HCT116 (cell line): ENCODE measurements at regions not wholly inside any gene's neighbourhood (a gene's known extent, or its start where the extent isn't known, plus 50 kb on each side); places are given as distances from the start of the nearest gene placed in this dataset.

ENCODE experiments used
- ATAC-seq: fragments of 200-7000 bp; cut with Tn5 transposase; 2 replicates; pipeline ENCODE4 v1.9.1; 2020; ENCODE audit warnings: mild to moderate bottlenecking, moderate library complexity
- BruUV-seq: library from RNA; stranded (reverse); fragments of 400-500 nt; replicated peaks from 2 replicates; lab custom pipeline; 2021; lab: Mats Ljungman, UMichigan
- CTCF ChIA-PET: fragments of 300-600 bp; sonication (Branson Sonifier 250); formaldehyde crosslinking; loops from one replicate; lab custom pipeline; 2021; ENCODE audit warnings: antibody characterized with exemption; lab: Charles Lee
- POLR2A ChIA-PET: fragments of 300-600, 350-600 bp; sonication (Branson Sonifier 250); formaldehyde crosslinking; loops from one replicate; lab custom pipeline; 2021; ENCODE audit warnings: antibody characterized with exemption; lab: Charles Lee
- RAD21 ChIA-PET, 2 experiments: fragments of 300-600 bp; sonication (Branson Sonifier 250); formaldehyde crosslinking; loops; one replicate each; lab custom pipeline; 2023; ENCODE audit warnings: low total read pairs in 2 of 2; ENCODE audit not compliant: uncharacterized antibody in 2 of 2, unreplicated experiment in 2 of 2, low non-redundant PET in 1 of 2; lab: Charles Lee
- DNase-seq: peaks from one replicate; pipeline ENCODE4 v3.0.0-alpha.2; 2010; ENCODE audit warnings: low read depth, low spot score
- H2AFZ ChIP-seq: fragments of 200-600 bp; shearing (Covaris generic), sonication (generic); 2 replicates; pipeline ENCODE4 v1.6.1; 2017; ENCODE audit warnings: low read depth, mixed run types, mixed read lengths, antibody characterized with exemption, low read length; ENCODE audit not compliant: poor library complexity, severe bottlenecking
- H3K27ac ChIP-seq: 2 replicates; pipeline ENCODE4 v1.5.1; 2012; ENCODE audit warnings: low read depth, low read length
- H3K27me3 ChIP-seq: fragments of 200-600 bp; sonication (generic); 2 replicates; pipeline ENCODE4 v1.6.1; 2016; ENCODE audit warnings: mixed run types, low read length, mixed read lengths; ENCODE audit not compliant: insufficient read depth
- H3K36me3 ChIP-seq, 2 experiments: fragments of 200-500 bp in 1 of 2; fragments of 200-600 bp in 1 of 2; sonication (Bioruptor generic) in 1 of 2; sonication (generic) in 1 of 2; 2 replicates each; pipeline versions ENCODE4 v1.5.1 to v1.6.1; 2014 to 2016; ENCODE audit warnings: low read length in 2 of 2, inconsistent platforms in 1 of 2, mixed read lengths in 1 of 2, mixed run types in 1 of 2; ENCODE audit not compliant: insufficient read depth in 2 of 2, control insufficient read depth in 1 of 2
- H3K4me1 ChIP-seq, 2 experiments: fragments of 200-600 bp in 1 of 2; sonication (generic) in 1 of 2; 2 replicates each; pipeline versions ENCODE4 v1.5.1 to v1.6.1; 2012 to 2017; ENCODE audit warnings: low read length in 2 of 2, inconsistent platforms in 1 of 2, mild to moderate bottlenecking in 1 of 2, mixed read lengths in 1 of 2, mixed run types in 1 of 2, moderate library complexity in 1 of 2; ENCODE audit not compliant: insufficient read depth in 2 of 2, control insufficient read depth in 1 of 2
- H3K4me2 ChIP-seq: fragments of 200-600 bp; sonication (generic); 2 replicates; pipeline ENCODE4 v1.6.1; 2017; ENCODE audit warnings: mixed run types, low read length, mixed read lengths
- H3K4me3 ChIP-seq, 2 experiments: fragments of 200-600 bp in 1 of 2; sonication (generic) in 1 of 2; replicated peaks in 1 of 2; 2 replicates each; pipeline ENCODE4 v1.5.1; 2011 to 2016; ENCODE audit warnings: low read length in 2 of 2, control low read depth in 1 of 2, low read depth in 1 of 2, mild to moderate bottlenecking in 1 of 2, mixed read lengths in 1 of 2, mixed run types in 1 of 2
- H3K79me2 ChIP-seq: fragments of 200-600 bp; sonication (generic); 2 replicates; pipeline ENCODE4 v1.6.1; 2017; ENCODE audit warnings: mild to moderate bottlenecking, mixed run types, low read length, moderate library complexity, mixed read lengths; ENCODE audit not compliant: insufficient read depth
- H3K9ac ChIP-seq: fragments of 200-600 bp; sonication (generic); 2 replicates; pipeline ENCODE4 v1.6.1; 2016; ENCODE audit warnings: low read length, mixed read lengths
- H3K9me2 ChIP-seq: fragments of 200-600 bp; sonication (generic), shearing (Covaris generic); 2 replicates; pipeline ENCODE4 v1.6.1; 2017; ENCODE audit warnings: mixed run types, mild to moderate bottlenecking, moderate library complexity; ENCODE audit not compliant: insufficient read depth
- H3K9me3 ChIP-seq, 2 experiments: fragments of 200-500 bp in 1 of 2; fragments of 200-600 bp in 1 of 2; sonication (Bioruptor generic) in 1 of 2; sonication (generic) in 1 of 2; 2 replicates each; pipeline ENCODE4 v1.6.1; 2014 to 2017; ENCODE audit warnings: low read length in 2 of 2, mixed read lengths in 2 of 2, inconsistent platforms in 1 of 2, low read depth in 1 of 2, mild to moderate bottlenecking in 1 of 2, mixed run types in 1 of 2, moderate library complexity in 1 of 2; ENCODE audit not compliant: control insufficient read depth in 1 of 2, insufficient read depth in 1 of 2
- H4K20me1 ChIP-seq: fragments of 200-600 bp; sonication (generic), shearing (Covaris generic); 2 replicates; pipeline ENCODE4 v1.6.1; 2017; ENCODE audit warnings: mixed run types, mild to moderate bottlenecking, moderate library complexity; ENCODE audit not compliant: insufficient read depth
- CBX3 ChIP-seq: IDR thresholded peaks from 2 replicates; pipeline ENCODE4 v1.6.1; 2012; ENCODE audit warnings: low read depth
- CEBPB ChIP-seq: IDR thresholded peaks from 2 replicates; pipeline ENCODE4 v1.6.1; 2012; ENCODE audit warnings: low read depth
- EGR1 ChIP-seq: IDR thresholded peaks from 2 replicates; pipeline ENCODE4 v1.6.1; 2012; ENCODE audit warnings: low read depth
- ELF1 ChIP-seq: IDR thresholded peaks from 2 replicates; pipeline ENCODE4 v1.6.1; 2012; ENCODE audit warnings: low read depth, borderline replicate concordance
- EZH2 ChIP-seq: fragments of 200-600 bp; sonication (generic); IDR thresholded peaks from 2 replicates; pipeline ENCODE4 v1.6.1; 2017; ENCODE audit warnings: antibody characterized with exemption, mixed run types
- EZH2phosphoT487 ChIP-seq: fragments of 200-600 bp; IDR thresholded peaks from 2 replicates; pipeline ENCODE4 v1.6.1; 2018; ENCODE audit warnings: antibody characterized with exemption, borderline replicate concordance
- FOSL1 ChIP-seq: IDR thresholded peaks from 2 replicates; pipeline ENCODE4 v1.6.1; 2012; ENCODE audit warnings: low read depth
- POLR2AphosphoS5 ChIP-seq: IDR thresholded peaks from 2 replicates; pipeline ENCODE4 v1.6.1; 2011; ENCODE audit warnings: mild to moderate bottlenecking, low read depth, low read length, moderate library complexity
- SIN3A ChIP-seq: IDR thresholded peaks from 2 replicates; pipeline ENCODE4 v1.6.1; 2012; ENCODE audit warnings: low read depth
- SRF ChIP-seq: IDR thresholded peaks from 2 replicates; pipeline ENCODE4 v1.6.1; 2012; ENCODE audit warnings: low read depth
- TCF7L2 ChIP-seq: IDR thresholded peaks from 2 replicates; pipeline ENCODE4 v1.7.0; 2011; ENCODE audit warnings: borderline replicate concordance, inconsistent platforms; ENCODE audit not compliant: insufficient read depth, insufficient read length; ENCODE audit errors: extremely low read depth
- YY1 ChIP-seq: IDR thresholded peaks from 2 replicates; pipeline ENCODE4 v1.6.1; 2011; ENCODE audit warnings: low read length, low read depth, moderate library complexity, mild to moderate bottlenecking; ENCODE audit not compliant: insufficient replicate concordance; ENCODE audit errors: extremely low read depth
- intact Hi-C: fragments of 100-400 bp; cut with micrococcal nuclease; formaldehyde crosslinking; loops from 2 replicates; pipeline ENCODE4 v1.10.0; 2022
- TF ChIP-seq, protein P1 (sequence below): IDR thresholded peaks from 2 replicates; pipeline ENCODE4 v1.6.1; 2012
- TF ChIP-seq, protein P2 (sequence below): IDR thresholded peaks from 2 replicates; pipeline ENCODE4 v1.6.1; 2012

GRCh38 chr6:131424475-131424874 is 148.6 kb upstream of the ARG1 start:
- no peak overlapping the region for H3K9ac ChIP-seq
- ChIA-PET POLR2A (no interaction called here), CTCF (no interaction called here), RAD21 (no interaction called here)
- H3K79me2 ChIP-seq: no peaks in the 10 kb centered on the region
- H4K20me1 ChIP-seq: no peaks in the 10 kb centered on the region
- no peak overlapping the region for H3K4me2 ChIP-seq
- H3K27me3 ChIP-seq: no peaks in the 10 kb centered on the region
- intact Hi-C loops: no loop called here
- no peaks in the 10 kb centered on the region for H3K9me3 ChIP-seq
- no peaks in the 10 kb centered on the region for H3K4me1 ChIP-seq
- no peak overlapping the region for H3K27ac ChIP-seq
- TF ChIP-seq, protein P1, sequence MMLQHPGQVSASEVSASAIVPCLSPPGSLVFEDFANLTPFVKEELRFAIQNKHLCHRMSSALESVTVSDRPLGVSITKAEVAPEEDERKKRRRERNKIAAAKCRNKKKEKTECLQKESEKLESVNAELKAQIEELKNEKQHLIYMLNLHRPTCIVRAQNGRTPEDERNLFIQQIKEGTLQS: no peak
- no peak for TF ChIP-seq SIN3A
- TF ChIP-seq TCF7L2: no peak
- no peak for TF ChIP-seq YY1
- TF ChIP-seq ELF1: no peak
- no peak for TF ChIP-seq EGR1
- TF ChIP-seq EZH2: no peak
- no peak for TF ChIP-seq SRF
- TF ChIP-seq FOSL1: no peak
- no peak for TF ChIP-seq POLR2AphosphoS5
- no peak for TF ChIP-seq EZH2phosphoT487
- no peak for TF ChIP-seq CEBPB
- TF ChIP-seq CBX3: no peak
- TF ChIP-seq, protein P2, sequence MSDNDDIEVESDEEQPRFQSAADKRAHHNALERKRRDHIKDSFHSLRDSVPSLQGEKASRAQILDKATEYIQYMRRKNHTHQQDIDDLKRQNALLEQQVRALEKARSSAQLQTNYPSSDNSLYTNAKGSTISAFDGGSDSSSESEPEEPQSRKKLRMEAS: no peak
- no TSS peak for BruUV-seq
- DNase-seq (no peak), ATAC-seq (no peak)
- no peaks in the 10 kb centered on the region for H3K36me3 ChIP-seq
- no peaks in the 10 kb centered on the region for H3K9me2 ChIP-seq
- H2AFZ ChIP-seq: no peak overlapping the region
- H3K4me3 ChIP-seq: no peak overlapping the region
